Mesothelial cell of epicardium (in vitro differentiated cells): ENCODE measurements at regions not wholly inside any gene's neighbourhood (a gene's known extent, or its start where the extent isn't known, plus 50 kb on each side); places are given as distances from the start of the nearest gene placed in this dataset.

Experiments used
- DNase-seq, 2 experiments: peaks; one replicate each; pipeline ENCODE4 v3.0.0; 2021; ENCODE audit warnings: low spot score in 2 of 2; ENCODE audit not compliant: unreplicated experiment in 2 of 2
- H3K27ac Mint-ChIP-seq: 2 replicates; pipeline ENCODE4 v1.8.0; 2021; ENCODE audit warnings: mixed read lengths
- H3K27me3 Mint-ChIP-seq: 2 replicates; pipeline ENCODE4 v1.8.0; 2021; ENCODE audit warnings: low read depth, mixed read lengths
- H3K36me3 Mint-ChIP-seq: 2 replicates; pipeline ENCODE4 v1.8.0; 2021; ENCODE audit warnings: mixed read lengths
- H3K4me1 Mint-ChIP-seq: 2 replicates; pipeline ENCODE4 v1.8.0; 2021; ENCODE audit warnings: mixed read lengths
- H3K4me3 Mint-ChIP-seq: 2 replicates; pipeline ENCODE4 v1.8.0; 2021; ENCODE audit warnings: mild to moderate bottlenecking, moderate library complexity, mixed read lengths
- H3K9me3 Mint-ChIP-seq: 2 replicates; pipeline ENCODE4 v1.8.0; 2021; ENCODE audit warnings: mixed read lengths
- TF ChIP-seq, protein P1 (sequence below): fragments of 200-600 bp; sonication (generic); IDR thresholded peaks from one replicate; pipeline ENCODE4 v1.5.0; 2021; ENCODE audit warnings: antibody characterized with exemption; ENCODE audit not compliant: unreplicated experiment

DNA sequence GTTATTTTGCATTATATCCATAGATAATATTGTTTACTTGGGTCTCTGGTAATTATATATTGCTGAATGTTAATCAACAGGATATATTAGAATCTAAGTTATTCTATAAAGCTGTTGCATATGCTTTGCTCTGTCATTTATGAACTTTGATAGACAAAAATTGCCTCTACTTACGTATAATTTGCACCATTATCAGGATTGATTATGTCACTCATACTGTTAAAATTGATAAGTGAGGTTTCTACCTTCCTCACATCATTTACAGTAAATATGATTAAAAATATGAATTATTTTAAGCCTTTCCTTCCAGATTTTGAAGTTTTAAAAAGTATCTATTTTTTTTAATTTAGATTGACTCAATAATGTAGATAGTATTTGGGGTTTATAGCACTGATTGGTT, 1540.4 kb upstream of the PRMT6 start:
- Mint-ChIP-seq H3K9me3 (no peaks in the 10 kb centered on the region), H3K27ac (no peak overlapping the region), H3K4me3 (no peak overlapping the region), H3K4me1 (no peaks in the 10 kb centered on the region), H3K36me3 (no peaks in the 10 kb centered on the region), H3K27me3 (no peaks in the 10 kb centered on the region)
- TF ChIP-seq, protein P1, sequence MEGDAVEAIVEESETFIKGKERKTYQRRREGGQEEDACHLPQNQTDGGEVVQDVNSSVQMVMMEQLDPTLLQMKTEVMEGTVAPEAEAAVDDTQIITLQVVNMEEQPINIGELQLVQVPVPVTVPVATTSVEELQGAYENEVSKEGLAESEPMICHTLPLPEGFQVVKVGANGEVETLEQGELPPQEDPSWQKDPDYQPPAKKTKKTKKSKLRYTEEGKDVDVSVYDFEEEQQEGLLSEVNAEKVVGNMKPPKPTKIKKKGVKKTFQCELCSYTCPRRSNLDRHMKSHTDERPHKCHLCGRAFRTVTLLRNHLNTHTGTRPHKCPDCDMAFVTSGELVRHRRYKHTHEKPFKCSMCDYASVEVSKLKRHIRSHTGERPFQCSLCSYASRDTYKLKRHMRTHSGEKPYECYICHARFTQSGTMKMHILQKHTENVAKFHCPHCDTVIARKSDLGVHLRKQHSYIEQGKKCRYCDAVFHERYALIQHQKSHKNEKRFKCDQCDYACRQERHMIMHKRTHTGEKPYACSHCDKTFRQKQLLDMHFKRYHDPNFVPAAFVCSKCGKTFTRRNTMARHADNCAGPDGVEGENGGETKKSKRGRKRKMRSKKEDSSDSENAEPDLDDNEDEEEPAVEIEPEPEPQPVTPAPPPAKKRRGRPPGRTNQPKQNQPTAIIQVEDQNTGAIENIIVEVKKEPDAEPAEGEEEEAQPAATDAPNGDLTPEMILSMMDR = no peak
- no peak for DNase-seq

DNA sequence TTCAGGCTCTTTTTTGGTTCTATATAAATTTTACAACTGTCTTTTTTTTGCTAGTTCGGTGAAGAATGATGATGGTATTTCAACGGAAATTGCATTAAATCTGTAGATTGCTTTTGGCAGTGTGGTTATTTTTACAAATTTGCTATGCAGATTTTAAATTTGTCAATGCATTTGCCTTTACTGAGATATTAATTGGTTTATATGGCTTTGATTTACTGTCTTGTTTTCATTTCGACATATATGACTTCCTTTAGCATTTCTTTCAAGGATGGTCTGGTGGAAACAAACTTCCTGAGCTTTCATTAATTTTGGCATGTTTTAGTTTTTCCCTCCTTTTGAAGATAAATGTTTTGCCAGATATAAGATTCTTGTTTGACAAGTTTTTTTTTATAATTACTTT, 1522.5 kb upstream of the PRMT6 start:
- no peak overlapping the region for H3K27ac Mint-ChIP-seq
- H3K9me3 Mint-ChIP-seq = peaks cover 29% of the 10 kb centered on the region
- TF ChIP-seq, protein P1 = no peak
- no peak overlapping the region for H3K4me3 Mint-ChIP-seq
- no peaks in the 10 kb centered on the region for H3K4me1 Mint-ChIP-seq
- no peaks in the 10 kb centered on the region for H3K27me3 Mint-ChIP-seq
- DNase-seq = no peak
- no peaks in the 10 kb centered on the region for H3K36me3 Mint-ChIP-seq

DNA sequence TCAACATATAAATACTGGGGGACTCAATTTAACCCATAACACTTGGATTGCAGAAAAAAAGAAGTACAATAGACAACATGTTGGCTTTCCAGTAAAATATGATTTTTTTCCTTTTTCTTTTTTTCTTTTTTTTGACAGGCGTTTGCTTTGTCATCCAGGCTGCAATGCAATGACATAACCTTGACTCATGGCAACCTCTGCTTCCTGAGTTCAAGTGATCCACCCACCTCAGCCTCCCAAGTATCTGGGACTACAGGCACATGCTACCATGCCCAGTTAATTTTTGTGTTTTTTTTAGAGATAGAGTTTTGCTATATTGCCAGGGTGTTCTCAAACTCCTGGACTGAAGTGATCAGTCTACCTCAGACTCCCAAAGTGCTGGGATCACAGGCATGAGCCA, 1512.0 kb upstream of the PRMT6 start:
- Mint-ChIP-seq H3K27ac (no peak overlapping the region), H3K4me1 (no peaks in the 10 kb centered on the region), H3K4me3 (no peak overlapping the region), H3K9me3 (peaks cover 4% of the 10 kb centered on the region), H3K27me3 (no peaks in the 10 kb centered on the region), H3K36me3 (no peaks in the 10 kb centered on the region)
- TF ChIP-seq, protein P1 = no peak
- no peak for DNase-seq

DNA sequence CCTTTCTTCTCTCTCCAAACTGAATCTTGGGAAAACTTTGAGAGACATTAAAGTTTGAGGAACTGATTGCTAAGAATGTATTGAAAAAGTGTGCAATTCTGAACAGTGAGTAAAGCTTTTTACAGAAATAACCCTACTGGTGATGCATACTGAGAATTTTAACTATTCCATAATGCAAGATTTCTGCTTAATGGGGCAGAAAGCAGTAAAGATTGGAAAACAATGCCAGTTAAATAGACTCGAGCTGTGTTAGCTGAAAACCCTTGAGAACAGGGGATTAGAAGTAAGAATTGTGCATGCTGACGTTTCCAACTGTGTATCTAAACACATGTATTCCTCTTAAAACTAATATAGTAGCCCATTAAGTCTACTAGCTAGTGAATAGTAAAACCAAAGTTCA, 1500.2 kb upstream of the PRMT6 start:
- Mint-ChIP-seq H3K4me1 (no peaks in the 10 kb centered on the region), H3K9me3 (no peaks in the 10 kb centered on the region), H3K4me3 (no peak overlapping the region), H3K36me3 (no peaks in the 10 kb centered on the region), H3K27ac (no peak overlapping the region), H3K27me3 (no peaks in the 10 kb centered on the region)
- TF ChIP-seq, protein P1 = no peak
- DNase-seq = no peak

DNA sequence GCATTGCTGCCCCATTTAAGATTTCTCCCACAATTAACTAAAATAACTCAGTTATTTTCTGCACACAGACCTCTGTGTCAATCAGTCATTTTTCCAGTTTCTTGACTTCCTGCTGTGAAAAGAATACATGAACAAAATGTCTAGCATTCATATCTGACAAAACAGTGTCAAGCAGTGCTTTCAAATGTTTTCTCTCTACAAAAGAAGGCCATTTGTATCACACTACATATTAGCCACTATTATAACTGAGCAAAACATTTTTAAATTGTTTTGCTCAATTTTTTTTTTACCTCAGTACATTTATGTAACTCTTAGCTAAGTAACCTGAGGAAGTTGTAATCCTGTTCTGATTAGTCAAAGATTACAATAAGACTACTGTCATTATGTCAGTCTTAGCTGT, 1498.5 kb upstream of the PRMT6 start:
- no peak for DNase-seq
- H3K4me1 Mint-ChIP-seq = no peaks in the 10 kb centered on the region
- no peaks in the 10 kb centered on the region for H3K27me3 Mint-ChIP-seq
- TF ChIP-seq, protein P1 = no peak
- peaks cover 4% of the 10 kb centered on the region for H3K9me3 Mint-ChIP-seq
- no peaks in the 10 kb centered on the region for H3K36me3 Mint-ChIP-seq
- no peak overlapping the region for H3K27ac Mint-ChIP-seq
- H3K4me3 Mint-ChIP-seq = no peak overlapping the region

DNA sequence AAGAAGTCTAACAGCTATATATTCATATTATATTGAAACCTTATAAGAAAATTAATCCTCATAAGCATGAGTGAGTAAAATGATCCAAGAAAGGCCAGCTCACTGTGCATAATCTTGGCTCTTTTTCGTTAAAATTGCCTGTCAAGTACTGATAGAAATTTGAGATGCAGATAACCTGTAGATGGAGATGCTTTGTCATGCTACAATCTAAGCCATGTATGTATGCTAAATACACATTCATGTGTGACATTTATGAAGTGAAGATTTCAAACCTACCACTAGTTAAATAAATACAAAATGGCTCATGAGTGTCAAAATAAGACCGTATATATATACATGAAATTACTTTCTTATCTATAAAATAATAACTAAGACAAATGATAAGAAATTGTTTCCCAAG, 1491.5 kb upstream of the PRMT6 start:
- no peak overlapping the region for H3K27ac Mint-ChIP-seq
- H3K36me3 Mint-ChIP-seq = no peaks in the 10 kb centered on the region

More for the DNA sequence above, 1491.5 kb upstream of the PRMT6 start:
- Mint-ChIP-seq H3K4me1 (no peaks in the 10 kb centered on the region), H3K27me3 (no peaks in the 10 kb centered on the region), H3K9me3 (peaks cover 13% of the 10 kb centered on the region), H3K4me3 (no peak overlapping the region)
- DNase-seq = no peak
- TF ChIP-seq, protein P1 = no peak
